LNCaP clone FGC (cell line): ENCODE measurements at regions not wholly inside any gene's neighbourhood (a gene's known extent, or its start where the extent isn't known, plus 50 kb on each side); places are given as distances from the start of the nearest gene placed in this dataset.
"Not testable (repeated sequence)": the region's sequence is repeated elsewhere in the genome, so short reads cannot be mapped to it uniquely, and the experiment has no call there.

Experiments
- DNase-seq: peaks from one replicate; pipeline ENCODE4 v3.0.0-alpha.2; 2011; ENCODE audit warnings: low read depth
- H3K4me3 ChIP-seq: 2 replicates; pipeline ENCODE4 v1.5.1; 2011; ENCODE audit warnings: mild to moderate bottlenecking, low read depth, low read length, control low read depth
- CTCF ChIP-seq: IDR thresholded peaks from 2 replicates; pipeline ENCODE4 v1.5.1; 2012; ENCODE audit warnings: mild to moderate bottlenecking; ENCODE audit not compliant: control insufficient read depth, insufficient read depth; ENCODE audit errors: extremely low read depth

- TF ChIP-seq CTCF, result no peak
- DNase-seq, result no peak
- no peak overlapping the region for H3K4me3 ChIP-seq
Observed at GRCh38 chr12:75805905-75806304, 225.7 kb downstream of the PHLDA1 start.

- DNase-seq, result no peak
- no peak overlapping the region for H3K4me3 ChIP-seq
- no peak for TF ChIP-seq CTCF
Observed at GRCh38 chr12:75805320-75805719, 226.3 kb downstream of the PHLDA1 start.

- H3K4me3 ChIP-seq, result no peak overlapping the region
- DNase-seq, result no peak
- no peak for TF ChIP-seq CTCF
Observed at GRCh38 chr12:75798136-75798926, 233.2 kb downstream of the PHLDA1 start.

- no peak overlapping the region for H3K4me3 ChIP-seq
- no peak for TF ChIP-seq CTCF
- DNase-seq, result no peak
Observed at GRCh38 chr12:75795125-75795524, 236.5 kb downstream of the PHLDA1 start.

- no peak overlapping the region for H3K4me3 ChIP-seq
- no peak for DNase-seq
- no peak for TF ChIP-seq CTCF
Observed at GRCh38 chr12:75792687-75793086, 238.9 kb downstream of the PHLDA1 start.

- TF ChIP-seq CTCF, result no peak
- DNase-seq, result no peak
- H3K4me3 ChIP-seq, result no peak overlapping the region
Observed at GRCh38 chr12:75790219-75790618, 241.4 kb downstream of the PHLDA1 start.

- not testable (repeated sequence) for DNase-seq, H3K4me3 ChIP-seq
Observed at GRCh38 chr12:75787146-75787545, 244.4 kb downstream of the PHLDA1 start.
